Adrenal gland (tissue), 9 donors: ENCODE measurements at regions not wholly inside any gene's neighbourhood (a gene's known extent, or its start where the extent isn't known, plus 50 kb on each side); places are given as distances from the start of the nearest gene placed in this dataset.

Experiments
- DNase-seq, 7 donors: peaks; one replicate each; pipeline ENCODE4 v3.0.0-alpha.2; 2019 to 2020
- H3K27ac ChIP-seq, 5 donors: fragments of 200-600 bp; sonication (generic) in 4 of 5; 1 replicate in 3 of 5; 2 replicates in 2 of 5; pipeline versions ENCODE4 v1.5.1 to v1.8.0; 2016 to 2020; ENCODE audit warnings: mild to moderate bottlenecking in 1 of 5
- H3K27me3 ChIP-seq: fragments of 200-600 bp; 2 replicates; pipeline ENCODE4 v1.8.0; 2021
- H3K36me3 ChIP-seq, 2 donors: fragments of 200-600 bp; replicated peaks in 1 of 2; 1 replicate in 1 of 2; 2 replicates in 1 of 2; pipeline versions ENCODE4 v1.5.1 to v1.8.0; 2018 to 2022
- H3K4me1 ChIP-seq, 2 donors: fragments of 200-600 bp; replicated peaks in 1 of 2; 1 replicate in 1 of 2; 2 replicates in 1 of 2; pipeline versions ENCODE4 v1.5.1 to v1.8.0; 2018 to 2021
- H3K4me3 ChIP-seq, 4 donors: fragments of 200-600 bp; sonication (generic) in 3 of 4; one replicate each; pipeline ENCODE4 v1.5.1; 2016 to 2018
- H3K9me3 ChIP-seq, 3 donors: fragments of 200-600 bp; sonication (generic) in 1 of 3; replicated peaks in 1 of 3; 1 replicate in 2 of 3; 2 replicates in 1 of 3; pipeline versions ENCODE4 v1.5.1 to v1.8.0; 2016 to 2021
- POLR2A ChIP-seq, 2 donors: fragments of 450-650 bp; IDR thresholded peaks; one replicate each; pipeline ENCODE4 v1.6.1; 2017; ENCODE audit warnings: antibody characterized with exemption in 2 of 2, mild to moderate bottlenecking in 2 of 2, moderate library complexity in 1 of 2
- WGBS, 4 donors: extraction: QIAGEN DNeasy Blood & Tissue Kit in 2 of 4; methylation state at CpG; one replicate each; pipeline versions ENCODE4 v1.1.5 to v1.1.7; 2013 to 2017; 5-methylcytosine and 5-hydroxymethylcytosine counted together
- intact Hi-C, 2 donors: fragments of 100-400 bp; cut with DNase I; formaldehyde crosslinking; loops; one replicate each; pipeline versions ENCODE4 v1.14.1 to v1.15.0; 2022 to 2023
- TF ChIP-seq, protein P1 (sequence below), 6 experiments: fragments of 450-650 bp in 4 of 6; fragments of 200-600 bp in 2 of 6; sonication (generic) in 1 of 6; IDR thresholded peaks; 1 replicate in 5 of 6; 2 replicates in 1 of 6; pipeline versions ENCODE4 v1.5.1 to v1.8.0; 2016 to 2021; ENCODE audit warnings: antibody characterized with exemption in 6 of 6, mild to moderate bottlenecking in 2 of 6, moderate library complexity in 1 of 6
- donor health status: healthy with polysubstance abuse.
- donor health status: Bipolar disorder and iron deficiency.
- donor health status: DM: yes; HTN: yes; CAD: no.
- donor health status: DM: no; HTN: no; CAD: no.
- donor health status: DM: no; HTN: no; CAD: no.

DNA sequence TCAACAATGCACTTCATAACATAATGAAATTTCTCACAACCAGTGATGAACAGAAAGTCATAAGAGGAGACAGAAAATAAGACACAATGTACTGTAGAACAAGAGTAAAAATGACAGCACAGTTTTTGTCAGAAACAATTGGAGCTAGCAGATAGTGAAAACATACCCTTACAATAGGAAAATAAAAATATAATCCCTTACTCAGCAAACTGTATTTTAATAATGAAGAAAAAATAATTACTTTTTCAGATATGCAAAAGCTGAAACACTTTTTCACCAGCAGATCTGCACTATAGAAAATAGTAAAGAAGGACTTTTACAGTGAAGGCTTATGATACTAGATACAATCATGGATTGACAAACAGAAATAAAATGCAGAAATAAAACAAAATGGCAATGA lies 126.3 kb downstream of the TRAM1L1 start:
- no peak for DNase-seq
- H3K4me1 ChIP-seq: no peaks in the 10 kb centered on the region
- H3K36me3 ChIP-seq: no peaks in the 10 kb centered on the region
- no peak for TF ChIP-seq POLR2A (IDR thresholded peaks at IDR 0.05)
- TF ChIP-seq, protein P1, sequence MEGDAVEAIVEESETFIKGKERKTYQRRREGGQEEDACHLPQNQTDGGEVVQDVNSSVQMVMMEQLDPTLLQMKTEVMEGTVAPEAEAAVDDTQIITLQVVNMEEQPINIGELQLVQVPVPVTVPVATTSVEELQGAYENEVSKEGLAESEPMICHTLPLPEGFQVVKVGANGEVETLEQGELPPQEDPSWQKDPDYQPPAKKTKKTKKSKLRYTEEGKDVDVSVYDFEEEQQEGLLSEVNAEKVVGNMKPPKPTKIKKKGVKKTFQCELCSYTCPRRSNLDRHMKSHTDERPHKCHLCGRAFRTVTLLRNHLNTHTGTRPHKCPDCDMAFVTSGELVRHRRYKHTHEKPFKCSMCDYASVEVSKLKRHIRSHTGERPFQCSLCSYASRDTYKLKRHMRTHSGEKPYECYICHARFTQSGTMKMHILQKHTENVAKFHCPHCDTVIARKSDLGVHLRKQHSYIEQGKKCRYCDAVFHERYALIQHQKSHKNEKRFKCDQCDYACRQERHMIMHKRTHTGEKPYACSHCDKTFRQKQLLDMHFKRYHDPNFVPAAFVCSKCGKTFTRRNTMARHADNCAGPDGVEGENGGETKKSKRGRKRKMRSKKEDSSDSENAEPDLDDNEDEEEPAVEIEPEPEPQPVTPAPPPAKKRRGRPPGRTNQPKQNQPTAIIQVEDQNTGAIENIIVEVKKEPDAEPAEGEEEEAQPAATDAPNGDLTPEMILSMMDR (IDR thresholded peaks at IDR 0.05): no peak
- no peak overlapping the region for H3K4me3 ChIP-seq
- no peak overlapping the region for H3K27ac ChIP-seq
- no peaks in the 10 kb centered on the region for H3K9me3 ChIP-seq
- intact Hi-C loops: no loop called here
- H3K27me3 ChIP-seq: no peaks in the 10 kb centered on the region

DNA sequence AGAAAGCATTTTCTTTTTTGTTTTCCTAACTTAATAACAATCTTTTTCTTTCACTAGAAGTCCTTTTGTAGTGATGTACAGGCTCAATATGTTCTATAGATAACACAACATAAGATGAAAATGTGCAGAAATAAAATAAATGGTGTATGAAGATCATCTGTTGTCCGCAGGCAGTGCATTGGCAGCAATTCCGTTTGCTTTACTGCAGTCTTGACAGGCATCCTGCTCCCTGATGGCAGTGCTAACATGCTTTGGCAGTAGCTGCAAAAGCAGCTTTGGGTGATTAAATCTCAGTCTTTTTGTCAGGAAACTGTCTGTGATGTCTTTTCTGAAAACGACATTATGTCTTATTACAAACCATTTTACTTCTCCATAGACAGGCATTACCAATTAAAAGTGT lies 131.4 kb downstream of the TRAM1L1 start:
- WGBS, 4 donors: 37 to 48% (median 43%) methylated on average over 3 of the region's 3 CpGs
- no peaks in the 10 kb centered on the region for H3K4me1 ChIP-seq

DNA sequence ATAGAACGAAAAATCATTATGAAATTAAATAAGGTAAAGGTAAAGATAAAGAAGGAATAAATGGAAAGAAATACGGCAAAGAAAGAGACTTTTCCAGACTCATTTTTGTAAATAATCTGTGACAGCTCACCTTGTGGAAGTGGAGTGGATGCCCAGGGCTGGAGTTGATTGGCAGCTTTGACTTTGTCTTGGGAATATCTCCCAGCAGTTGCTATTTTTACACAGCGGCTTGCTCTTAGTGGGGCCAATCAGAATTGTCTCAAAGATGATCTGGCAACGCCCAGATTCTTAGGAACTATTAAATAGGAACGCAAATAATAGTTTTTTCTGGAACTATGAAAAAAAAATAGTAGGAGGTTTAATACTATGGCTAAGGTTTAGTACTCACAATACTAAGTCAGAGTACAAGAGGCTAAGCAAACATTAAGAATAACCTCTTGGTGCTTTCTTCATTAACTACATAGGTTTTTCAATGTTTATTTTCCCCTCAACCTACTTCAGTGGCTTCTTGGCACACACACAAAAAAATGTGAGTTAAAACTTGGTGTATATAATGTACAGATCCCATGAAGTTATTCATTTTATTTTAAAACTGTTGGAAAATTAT lies 132.7 kb downstream of the TRAM1L1 start:
- WGBS, 4 donors: 59 to 69% (median 68%) methylated on average over 5 of the region's 5 CpGs
- intact Hi-C loops: no loop called here
- TF ChIP-seq POLR2A (IDR thresholded peaks at IDR 0.05): no peak
- TF ChIP-seq, protein P1 (IDR thresholded peaks at IDR 0.05): no peak
- Histone ChIP-seq H3K4me1 (no peaks in the 10 kb centered on the region), H3K4me3 (no peak overlapping the region), H3K27ac (no peak overlapping the region), H3K27me3 (no peaks in the 10 kb centered on the region), H3K36me3 (no peaks in the 10 kb centered on the region), H3K9me3 (no peaks in the 10 kb centered on the region)
- no peak for DNase-seq

More for the DNA sequence above, 131.4 kb downstream of the TRAM1L1 start:
- H3K27me3 ChIP-seq: no peaks in the 10 kb centered on the region
- H3K4me3 ChIP-seq: no peak overlapping the region
- H3K36me3 ChIP-seq: no peaks in the 10 kb centered on the region
- no peaks in the 10 kb centered on the region for H3K9me3 ChIP-seq
- intact Hi-C loops: no loop called here
- H3K27ac ChIP-seq: no peak overlapping the region
- DNase-seq: no peak
- TF ChIP-seq, protein P1 (IDR thresholded peaks at IDR 0.05): no peak
- no peak for TF ChIP-seq POLR2A (IDR thresholded peaks at IDR 0.05)

DNA sequence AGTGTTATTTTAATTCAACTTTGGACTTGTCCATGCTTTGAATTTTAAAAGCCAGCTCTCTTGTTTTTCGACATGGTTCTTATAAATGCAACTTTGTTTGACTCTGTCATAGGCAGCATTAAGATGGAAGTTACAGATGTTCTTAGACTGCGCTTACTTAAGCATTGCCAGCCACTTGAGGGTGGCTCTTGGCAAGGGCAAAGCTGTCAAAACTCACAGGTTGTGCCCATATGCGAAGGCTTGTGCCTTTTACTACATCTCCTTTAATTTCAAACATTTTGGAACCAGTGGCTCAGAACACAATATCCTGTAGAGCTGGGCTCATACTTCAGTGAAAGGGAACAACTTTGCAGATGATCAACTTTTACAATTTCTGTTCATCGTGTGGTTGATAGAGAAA lies 135.5 kb downstream of the TRAM1L1 start:
- intact Hi-C loops: no loop called here
- no peaks in the 10 kb centered on the region for H3K9me3 ChIP-seq
- no peaks in the 10 kb centered on the region for H3K4me1 ChIP-seq
- TF ChIP-seq, protein P1 (IDR thresholded peaks at IDR 0.05): no peak
- TF ChIP-seq POLR2A (IDR thresholded peaks at IDR 0.05): no peak
- no peak overlapping the region for H3K4me3 ChIP-seq
- H3K27ac ChIP-seq: no peak overlapping the region
- no peaks in the 10 kb centered on the region for H3K27me3 ChIP-seq
- DNase-seq: no peak
- H3K36me3 ChIP-seq: no peaks in the 10 kb centered on the region
- 74 to 95% (median 87%) methylated on average over 4 of the region's 4 CpGs for WGBS, 4 donors
